AG04450 (cell line): ENCODE measurements at regions not wholly inside any gene's neighbourhood (a gene's known extent, or its start where the extent isn't known, plus 50 kb on each side); places are given as distances from the start of the nearest gene placed in this dataset.

ENCODE experiments used
- CTCF ChIA-PET: fragments of 300-600, 350-600 bp; formaldehyde crosslinking; extraction: SDS; loops from one replicate; lab custom pipeline; 2022; ENCODE audit warnings: antibody characterized with exemption, inconsistent platforms; lab: Charles Lee
- POLR2A ChIA-PET: fragments of 350-600 bp; formaldehyde crosslinking; extraction: SDS; loops from one replicate; lab custom pipeline; 2021; ENCODE audit warnings: antibody characterized with exemption, inconsistent platforms; lab: Yijun Ruan, JAX
- DNase-seq: peaks from one replicate; pipeline ENCODE4 v3.0.0-alpha.2; 2011; ENCODE audit warnings: low read depth, low spot score
- H3K27ac ChIP-seq: one replicate; pipeline ENCODE4 v1.5.1; 2012; ENCODE audit warnings: low read depth, low read length, control low read depth
- H3K27me3 ChIP-seq: one replicate; pipeline ENCODE4 v1.6.0; 2012; ENCODE audit warnings: low read length; ENCODE audit not compliant: control insufficient read depth, insufficient read depth
- H3K4me3 ChIP-seq: 2 replicates; pipeline ENCODE4 v1.5.1; 2011; ENCODE audit warnings: mild to moderate bottlenecking, low read depth, low read length, control low read depth
- H3K9me3 ChIP-seq: 2 replicates; pipeline ENCODE4 v1.5.1; 2012; ENCODE audit warnings: low read length; ENCODE audit not compliant: control insufficient read depth, insufficient read depth
- CTCF ChIP-seq: IDR thresholded peaks from 2 replicates; pipeline ENCODE4 v1.5.1; 2011; ENCODE audit warnings: low read depth, low read length, control low read depth, inconsistent platforms

- Histone ChIP-seq H3K27ac (no peak overlapping the region), H3K4me3 (no peak overlapping the region), H3K9me3 (peaks cover 20% of the 10 kb centered on the region), H3K27me3 (no peaks in the 10 kb centered on the region)
- POLR2A ChIA-PET: no interaction called here
- TF ChIP-seq CTCF: no peak
- DNase-seq: no peak
- CTCF ChIA-PET: no interaction called here
These were observed 76.3 kb downstream of the MED10 start for GRCh38 chr5:6302075-6302474.

- Histone ChIP-seq H3K27me3 (no peaks in the 10 kb centered on the region), H3K4me3 (no peak overlapping the region), H3K9me3 (peaks cover 5% of the 10 kb centered on the region), H3K27ac (no peak overlapping the region)
- TF ChIP-seq CTCF: no peak
- ChIA-PET CTCF (no interaction called here), POLR2A (no interaction called here)
- no peak for DNase-seq
These were observed 81.8 kb downstream of the MED10 start for GRCh38 chr5:6296524-6296923.

GRCh38 chr5:6291961-6292360, 86.4 kb downstream of the MED10 start:
- H3K27ac ChIP-seq: no peak overlapping the region
- no peak for TF ChIP-seq CTCF
- ChIA-PET POLR2A (no interaction called here), CTCF (no interaction called here)
- H3K4me3 ChIP-seq: no peak overlapping the region
- DNase-seq: no peak
- H3K27me3 ChIP-seq: no peaks in the 10 kb centered on the region
- H3K9me3 ChIP-seq: peaks cover 3% of the 10 kb centered on the region

GRCh38 chr5:6289239-6289638, 89.1 kb downstream of the MED10 start:
- TF ChIP-seq CTCF: no peak
- Histone ChIP-seq H3K27ac (no peak overlapping the region), H3K27me3 (no peaks in the 10 kb centered on the region), H3K4me3 (no peak overlapping the region), H3K9me3 (peaks cover 4% of the 10 kb centered on the region)
- no peak for DNase-seq
- ChIA-PET POLR2A (no interaction called here), CTCF (no interaction called here)

GRCh38 chr5:6287176-6287575, 91.2 kb downstream of the MED10 start:
- CTCF ChIA-PET: no interaction called here
- POLR2A ChIA-PET: no interaction called here
- peaks cover 4% of the 10 kb centered on the region for H3K9me3 ChIP-seq
- TF ChIP-seq CTCF: no peak
- H3K27me3 ChIP-seq: no peaks in the 10 kb centered on the region
- H3K4me3 ChIP-seq: no peak overlapping the region
- H3K27ac ChIP-seq: no peak overlapping the region
- DNase-seq: no peak
